ENCODE measurements at regions not wholly inside any gene's neighbourhood (a gene's known extent, or its start where the extent isn't known, plus 50 kb on each side); places are given as distances from the start of the nearest gene placed in this dataset.

DNA sequence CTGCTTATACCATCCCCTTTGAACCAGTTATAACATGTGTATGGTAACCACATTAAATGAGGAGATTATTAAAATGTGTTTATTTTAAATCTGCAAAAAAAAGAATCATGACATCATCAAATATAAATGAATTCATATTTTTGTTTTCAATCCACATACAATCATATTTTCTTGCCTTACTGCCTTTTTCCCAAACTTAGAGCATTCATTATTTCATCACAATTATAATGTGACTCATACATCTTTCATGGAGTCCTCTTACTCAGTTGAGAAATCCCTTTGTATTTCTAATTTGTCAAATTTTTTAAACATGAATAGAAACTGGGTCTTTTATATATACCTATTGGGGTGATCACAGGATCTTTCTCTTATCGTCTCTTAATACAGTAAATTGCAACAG, 909.6 kb downstream of the DSC3 start:
- H3K9me3 ChIP-seq (ENCODE audit: insufficient read depth in 2 of 2, low read depth in 1 of 2, low read length in 1 of 2) = no peaks in the 10 kb centered on the region
- no peak overlapping the region for H3K14ac ChIP-seq (ENCODE audit: insufficient read length)
- H3K23ac ChIP-seq (ENCODE audit: insufficient read length) = no peak overlapping the region
- no peaks in the 10 kb centered on the region for H3K36me3 ChIP-seq (ENCODE audit: control insufficient read depth in 2 of 4, insufficient read depth in 4 of 4, low read length in 3 of 4)
- no peak overlapping the region for H4K91ac ChIP-seq (replicated peaks; ENCODE audit: insufficient read length, low read length)
- no peak overlapping the region for H4K8ac ChIP-seq (ENCODE audit: extremely low read depth, insufficient read depth, low read length)
- H2AFZ ChIP-seq (ENCODE audit: low read length) = no peak overlapping the region
- H2AK5ac ChIP-seq (ENCODE audit: low read depth, low read length) = no peak overlapping the region
- H4K5ac ChIP-seq (ENCODE audit: insufficient read length, low read depth, low read length) = no peak overlapping the region
- ChIA-PET CTCF (ENCODE audit: partially characterized antibody) (no interaction called here), POLR2A (ENCODE audit: partially characterized antibody) (no interaction called here)
- H3K9ac ChIP-seq (replicated peaks in 1 of 4; ENCODE audit: extremely low read depth in 1 of 4, low read depth in 3 of 4, low read length in 3 of 4) = no peak overlapping the region
- WGBS, 2 experiments (ENCODE audit: extremely low coverage in 1 of 2, insufficient coverage in 1 of 2, insufficient read length in 1 of 2, insufficient replicate concordance in 2 of 2, low coverage in 1 of 2, low lambda C conversion rate in 2 of 2, missing lambda C conversion rate in 1 of 2) = 100% methylated on average over 1 of the region's 1 CpG; no CpG with 5 or more reads in 1 of the 2 experiments
- no peak overlapping the region for H2BK12ac ChIP-seq (ENCODE audit: low read depth, low read length)
- no peaks in the 10 kb centered on the region for H3K79me1 ChIP-seq (ENCODE audit: low read depth, low read length)
- FAIRE-seq (no peak), DNase-seq (ENCODE audit: low read depth in 1 of 2, low spot score in 2 of 2) (no peak)
- no peak overlapping the region for H3K27ac ChIP-seq (ENCODE audit: low read depth, low read length)
- H2BK5ac ChIP-seq (ENCODE audit: low read depth, low read length) = no peak overlapping the region
- no peak overlapping the region for H3K4me2 ChIP-seq (ENCODE audit: insufficient read depth in 1 of 2, low read depth in 2 of 2, low read length in 2 of 2)
- H3K4ac ChIP-seq (replicated peaks; ENCODE audit: insufficient read length, low read depth, low read length) = no peak overlapping the region
- H2BK120ac ChIP-seq (replicated peaks; ENCODE audit: low read depth, low read length) = no peak overlapping the region
- H3K18ac ChIP-seq (ENCODE audit: extremely low read depth, low read length) = no peak overlapping the region
- H3K79me2 ChIP-seq (ENCODE audit: control insufficient read depth in 1 of 2, insufficient read depth in 2 of 2, low read length in 2 of 2) = no peaks in the 10 kb centered on the region
- H3K4me3 ChIP-seq (ENCODE audit: extremely low read depth in 1 of 4, insufficient read depth in 2 of 4, low read depth in 3 of 4, low read length in 4 of 4) = no peak overlapping the region
- H4K20me1 ChIP-seq (replicated peaks in 1 of 2; ENCODE audit: control insufficient read depth in 1 of 2, insufficient read depth in 2 of 2, low read length in 2 of 2) = no peaks in the 10 kb centered on the region
- no peak overlapping the region for H2BK20ac ChIP-seq (ENCODE audit: low read length)
- no peak for TF ChIP-seq CTBP2 (IDR thresholded peaks at IDR 0.05; ENCODE audit: borderline replicate concordance, insufficient read depth, insufficient read length, low read length)
- no peak for TF ChIP-seq FOSL1 (IDR thresholded peaks at IDR 0.05; ENCODE audit: insufficient read depth, low read depth, low read length)
- TF ChIP-seq SP1 (IDR thresholded peaks at IDR 0.05; ENCODE audit: low read depth, low read length) = no peak
- no peak for TF ChIP-seq SIN3A (conservative IDR thresholded peaks at IDR 0.05 in 1 of 2, IDR thresholded peaks at IDR 0.05 in 1 of 2; ENCODE audit: low read depth in 1 of 2, low read length in 2 of 2)
- no peak for TF ChIP-seq POU5F1 (IDR thresholded peaks at IDR 0.05; ENCODE audit: low read depth, low read length)
- TF ChIP-seq KDM4A (IDR thresholded peaks at IDR 0.05; ENCODE audit: low read depth, low read length, severe bottlenecking) = no peak
- TF ChIP-seq SIRT6 (IDR thresholded peaks at IDR 0.05; ENCODE audit: low read length) = no peak
- TF ChIP-seq, protein P1, sequence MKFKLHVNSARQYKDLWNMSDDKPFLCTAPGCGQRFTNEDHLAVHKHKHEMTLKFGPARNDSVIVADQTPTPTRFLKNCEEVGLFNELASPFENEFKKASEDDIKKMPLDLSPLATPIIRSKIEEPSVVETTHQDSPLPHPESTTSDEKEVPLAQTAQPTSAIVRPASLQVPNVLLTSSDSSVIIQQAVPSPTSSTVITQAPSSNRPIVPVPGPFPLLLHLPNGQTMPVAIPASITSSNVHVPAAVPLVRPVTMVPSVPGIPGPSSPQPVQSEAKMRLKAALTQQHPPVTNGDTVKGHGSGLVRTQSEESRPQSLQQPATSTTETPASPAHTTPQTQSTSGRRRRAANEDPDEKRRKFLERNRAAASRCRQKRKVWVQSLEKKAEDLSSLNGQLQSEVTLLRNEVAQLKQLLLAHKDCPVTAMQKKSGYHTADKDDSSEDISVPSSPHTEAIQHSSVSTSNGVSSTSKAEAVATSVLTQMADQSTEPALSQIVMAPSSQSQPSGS (IDR thresholded peaks at IDR 0.05; ENCODE audit: low read length) = no peak
- no peak for TF ChIP-seq JUND (IDR thresholded peaks at IDR 0.05; ENCODE audit: low read length)
- TF ChIP-seq KDM5A (IDR thresholded peaks at IDR 0.05; ENCODE audit: low read length) = no peak
- no peak for TF ChIP-seq TAF1 (IDR thresholded peaks at IDR 0.05; ENCODE audit: low read depth, low read length)
- no peak for TF ChIP-seq CHD2 (IDR thresholded peaks at IDR 0.05; ENCODE audit: low read length)
- H3K23me2 ChIP-seq (ENCODE audit: low read depth, low read length) = no peaks in the 10 kb centered on the region
- H2BK15ac ChIP-seq (ENCODE audit: low read length) = no peak overlapping the region
- H3K4me1 ChIP-seq (replicated peaks in 1 of 4; ENCODE audit: control insufficient read depth in 3 of 4, insufficient read depth in 4 of 4, low read length in 3 of 4) = no peaks in the 10 kb centered on the region
- H3K56ac ChIP-seq (replicated peaks; ENCODE audit: insufficient read length, low read depth, low read length) = no peak overlapping the region
- H3K27me3 ChIP-seq (replicated peaks in 1 of 4; ENCODE audit: control insufficient read depth in 3 of 4, extremely low read depth in 1 of 4, insufficient read depth in 3 of 4, low read length in 3 of 4) = no peaks in the 10 kb centered on the region
